ENCODE measurements at regions not wholly inside any gene's neighbourhood (a gene's known extent, or its start where the extent isn't known, plus 50 kb on each side); places are given as distances from the start of the nearest gene placed in this dataset.

DNA sequence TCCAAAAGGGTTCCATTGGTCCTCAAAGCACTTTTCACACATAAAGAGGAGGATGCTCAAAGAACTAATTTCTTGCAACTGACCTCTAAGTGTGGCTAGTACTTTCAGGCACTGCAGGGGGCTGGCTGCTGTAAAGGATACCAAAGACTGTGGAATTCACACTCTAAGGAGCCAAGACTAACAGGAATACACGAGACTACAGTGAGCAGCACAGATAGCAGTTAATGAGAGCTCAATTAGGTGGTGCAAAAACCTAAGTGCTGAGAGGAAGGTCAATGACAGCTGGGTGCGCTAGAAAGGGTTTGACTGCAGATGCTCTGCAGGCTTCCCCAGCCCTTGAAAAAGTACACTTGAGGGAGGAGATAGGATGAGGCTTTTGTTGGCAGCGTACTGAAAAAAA, 124.3 kb upstream of the NTM start:
- Histone ChIP-seq H4K20me1 (ENCODE audit: insufficient read depth, low read length) (no peaks in the 10 kb centered on the region), H3K4me3 (ENCODE audit: low read depth, low read length, poor library complexity, severe bottlenecking) (no peak overlapping the region), H2AFZ (ENCODE audit: low read length) (no peak overlapping the region), H3K36me3 (ENCODE audit: insufficient read depth, low read length) (no peaks in the 10 kb centered on the region), H3K27me3 (ENCODE audit: insufficient read depth, low read length) (no peaks in the 10 kb centered on the region), H3K9ac (ENCODE audit: low read length) (no peak overlapping the region), H3K79me2 (ENCODE audit: insufficient read depth, low read length) (no peaks in the 10 kb centered on the region), H3K9me3 (ENCODE audit: low read length) (no peaks in the 10 kb centered on the region), H3F3A (ENCODE audit: insufficient read depth, low read length) (no peaks in the 10 kb centered on the region), H3K9me2 (ENCODE audit: low read depth, low read length) (no peaks in the 10 kb centered on the region), H3K4me2 (ENCODE audit: low read length) (no peak overlapping the region), H3K4me1 (ENCODE audit: insufficient read depth, low read length, severe bottlenecking) (no peaks in the 10 kb centered on the region), H3K27ac (ENCODE audit: low read depth, low read length, poor library complexity, severe bottlenecking) (no peak overlapping the region)
- TF ChIP-seq EZH2 (IDR thresholded peaks at IDR 0.05; ENCODE audit: borderline replicate concordance, low read length) (no peak), CTCF (IDR thresholded peaks at IDR 0.05; ENCODE audit: low read length) (no peak)

GRCh38 chr11:131246663-131247062, 123.8 kb upstream of the NTM start:
- H3K4me1 ChIP-seq (ENCODE audit: insufficient read depth, low read length, severe bottlenecking): no peaks in the 10 kb centered on the region
- H3K9me3 ChIP-seq (ENCODE audit: low read length): no peaks in the 10 kb centered on the region
- no peaks in the 10 kb centered on the region for H3K27me3 ChIP-seq (ENCODE audit: insufficient read depth, low read length)
- H3K9ac ChIP-seq (ENCODE audit: low read length): no peak overlapping the region
- H2AFZ ChIP-seq (ENCODE audit: low read length): no peak overlapping the region
- H3K9me2 ChIP-seq (ENCODE audit: low read depth, low read length): no peaks in the 10 kb centered on the region
- no peak overlapping the region for H3K27ac ChIP-seq (ENCODE audit: low read depth, low read length, poor library complexity, severe bottlenecking)
- no peaks in the 10 kb centered on the region for H3K36me3 ChIP-seq (ENCODE audit: insufficient read depth, low read length)
- H3F3A ChIP-seq (ENCODE audit: insufficient read depth, low read length): no peaks in the 10 kb centered on the region
- H4K20me1 ChIP-seq (ENCODE audit: insufficient read depth, low read length): no peaks in the 10 kb centered on the region
- H3K4me2 ChIP-seq (ENCODE audit: low read length): no peak overlapping the region
- H3K79me2 ChIP-seq (ENCODE audit: insufficient read depth, low read length): no peaks in the 10 kb centered on the region
- H3K4me3 ChIP-seq (ENCODE audit: low read depth, low read length, poor library complexity, severe bottlenecking): no peak overlapping the region
- TF ChIP-seq CTCF (IDR thresholded peaks at IDR 0.05; ENCODE audit: low read length) (peak; percentile 46; the same call in 1 of the 2 replicates), EZH2 (IDR thresholded peaks at IDR 0.05; ENCODE audit: borderline replicate concordance, low read length) (no peak)

DNA sequence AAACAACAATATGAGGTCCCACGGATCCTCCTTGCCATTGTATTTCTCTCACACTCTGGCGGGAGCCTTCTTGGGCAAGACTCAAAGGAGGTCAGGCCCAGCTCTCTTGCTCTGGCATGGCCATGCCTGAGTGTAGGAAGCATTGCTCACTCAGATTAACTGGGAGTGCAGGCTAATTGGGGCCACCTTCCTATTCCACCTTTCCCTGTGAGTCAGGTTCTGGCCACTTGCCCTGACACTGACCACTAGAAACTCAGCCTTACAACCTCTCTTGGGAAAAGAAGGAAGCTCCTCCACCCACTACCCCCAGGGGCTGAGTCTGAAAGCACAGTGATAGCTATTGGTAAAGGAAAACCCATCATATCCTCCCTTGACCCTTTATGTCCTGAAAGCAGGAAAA, 121.8 kb upstream of the NTM start:
- Histone ChIP-seq H3K9me3 (ENCODE audit: low read length) (no peaks in the 10 kb centered on the region), H3K4me3 (ENCODE audit: low read depth, low read length, poor library complexity, severe bottlenecking) (no peak overlapping the region), H3F3A (ENCODE audit: insufficient read depth, low read length) (no peaks in the 10 kb centered on the region), H2AFZ (ENCODE audit: low read length) (no peak overlapping the region), H3K36me3 (ENCODE audit: insufficient read depth, low read length) (no peaks in the 10 kb centered on the region), H3K27me3 (ENCODE audit: insufficient read depth, low read length) (no peaks in the 10 kb centered on the region), H3K4me1 (ENCODE audit: insufficient read depth, low read length, severe bottlenecking) (no peaks in the 10 kb centered on the region), H4K20me1 (ENCODE audit: insufficient read depth, low read length) (no peaks in the 10 kb centered on the region), H3K27ac (ENCODE audit: low read depth, low read length, poor library complexity, severe bottlenecking) (no peak overlapping the region), H3K79me2 (ENCODE audit: insufficient read depth, low read length) (no peaks in the 10 kb centered on the region), H3K9ac (ENCODE audit: low read length) (no peak overlapping the region), H3K9me2 (ENCODE audit: low read depth, low read length) (no peaks in the 10 kb centered on the region), H3K4me2 (ENCODE audit: low read length) (no peak overlapping the region)
- TF ChIP-seq EZH2 (IDR thresholded peaks at IDR 0.05; ENCODE audit: borderline replicate concordance, low read length) (no peak), CTCF (IDR thresholded peaks at IDR 0.05; ENCODE audit: low read length) (no peak)

Data from OCI-LY1 (cell line).